ENCODE measurements at regions not wholly inside any gene's neighbourhood (a gene's known extent, or its start where the extent isn't known, plus 50 kb on each side); places are given as distances from the start of the nearest gene placed in this dataset.

DNA sequence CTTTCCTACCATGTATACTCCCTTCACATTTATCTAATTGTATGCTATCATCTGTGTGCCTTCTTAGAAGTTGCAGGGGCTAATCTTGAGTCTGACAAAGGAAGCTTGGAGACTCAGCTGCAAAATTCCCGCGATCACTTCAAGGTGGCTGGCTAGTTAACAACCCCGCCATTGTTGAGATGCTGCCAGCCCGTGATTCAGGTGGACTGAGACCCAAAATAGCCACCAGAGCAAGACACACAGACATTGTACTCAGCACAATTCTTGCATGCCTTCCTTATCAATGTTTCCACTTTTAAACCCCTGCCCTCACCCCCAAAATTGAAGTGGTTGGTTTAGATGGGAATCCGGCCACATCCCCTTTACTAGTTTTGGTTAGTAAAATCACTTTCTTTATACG lies 225.8 kb upstream of the ZNF717 start:
- no peak for FAIRE-seq

DNA sequence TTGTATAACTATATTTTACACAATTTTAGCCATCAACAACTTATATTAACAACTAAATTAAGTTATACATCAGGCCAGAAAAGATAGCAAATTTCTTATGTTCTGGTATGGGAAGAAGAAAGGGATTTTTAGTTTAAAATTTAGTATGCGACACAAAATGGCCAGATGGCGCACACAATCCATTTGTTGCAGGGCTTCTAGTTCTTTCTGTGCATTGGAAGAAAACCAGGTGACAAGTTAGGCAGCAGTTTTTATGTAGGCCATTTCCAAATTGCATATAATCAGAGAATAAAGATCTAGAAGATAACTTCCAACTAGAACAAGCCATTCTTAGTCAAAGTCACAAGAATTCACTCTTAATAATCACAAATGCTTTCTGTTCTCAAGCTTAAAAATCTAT lies 230.1 kb upstream of the ZNF717 start:
- FAIRE-seq = no peak

DNA sequence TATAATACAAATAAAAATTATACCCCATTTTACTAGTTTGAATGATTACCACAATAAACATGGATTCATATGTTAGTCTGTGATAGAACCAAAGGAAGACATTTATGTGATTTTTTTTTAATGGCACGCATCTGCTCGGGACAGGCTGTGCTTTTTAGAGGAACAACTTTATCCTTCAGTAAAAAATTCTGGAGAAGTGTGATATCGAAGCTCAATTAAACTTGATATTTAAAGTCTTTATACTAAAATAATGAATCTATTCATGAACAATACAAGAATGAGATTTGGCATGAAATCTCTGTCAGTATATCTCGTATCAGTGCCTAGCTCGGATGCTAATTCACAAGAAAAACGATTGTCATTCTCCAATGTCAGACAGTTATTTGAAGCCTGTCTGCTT lies 230.8 kb upstream of the ZNF717 start:
- no peak for FAIRE-seq

DNA sequence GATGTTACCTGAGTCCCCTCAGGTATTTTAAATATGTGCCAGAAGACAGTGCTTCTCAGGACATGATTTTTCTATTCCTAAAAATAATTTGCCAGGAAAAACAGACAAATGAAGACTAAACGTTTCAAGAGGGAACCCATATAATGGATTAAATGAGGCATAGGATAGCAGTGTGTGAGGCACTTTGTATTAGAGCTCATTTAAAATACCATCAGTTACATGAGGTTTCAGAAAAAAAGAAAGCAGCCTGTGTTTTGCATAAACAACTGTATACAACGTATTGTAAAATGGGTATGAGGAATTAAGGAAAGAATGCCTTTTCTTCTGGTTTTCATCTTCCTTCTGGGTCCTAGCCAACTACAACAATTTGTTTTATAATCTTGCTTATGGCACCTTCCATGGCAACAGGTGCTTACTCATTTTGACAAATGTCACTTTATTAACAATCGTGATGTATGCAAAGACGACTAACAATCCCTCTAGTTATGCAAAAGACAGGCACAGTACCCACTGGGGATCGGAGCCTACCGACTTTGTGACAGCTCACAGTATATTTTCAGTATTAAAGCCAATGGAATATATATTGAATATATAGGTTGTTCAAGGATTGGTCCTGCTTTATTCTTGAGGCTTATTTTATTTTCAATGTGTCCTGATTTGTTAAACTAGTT lies 231.6 kb upstream of the ZNF717 start:
- FAIRE-seq = no peak

DNA sequence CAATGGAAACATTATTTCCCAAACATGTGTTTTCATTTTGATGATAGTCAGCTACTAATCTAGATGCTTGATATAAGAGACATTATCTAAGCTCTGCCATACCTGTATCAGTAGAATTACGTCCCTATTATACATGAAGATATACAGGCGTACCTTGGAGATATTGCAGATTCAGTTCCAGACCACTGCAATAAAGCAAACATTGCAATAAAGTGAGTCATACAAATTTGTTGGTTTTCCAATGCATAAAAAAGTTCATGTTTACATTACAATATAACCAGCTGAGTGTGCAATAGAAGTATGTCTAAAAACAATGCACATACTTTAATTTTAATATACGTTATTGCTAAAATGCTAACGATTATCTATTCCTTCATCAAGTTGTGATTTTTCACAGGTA lies 236.0 kb upstream of the ZNF717 start:
- no peak for FAIRE-seq

- FAIRE-seq = no peak
These were observed 239.3 kb upstream of the ZNF717 start for GRCh38 chr3:76024640-76025039.

GRCh38 chr3:76025561-76025960 lies 240.2 kb upstream of the ZNF717 start:
- FAIRE-seq = no peak

GRCh38 chr3:76026379-76026778 lies 241.0 kb upstream of the ZNF717 start:
- FAIRE-seq = no peak

DNA sequence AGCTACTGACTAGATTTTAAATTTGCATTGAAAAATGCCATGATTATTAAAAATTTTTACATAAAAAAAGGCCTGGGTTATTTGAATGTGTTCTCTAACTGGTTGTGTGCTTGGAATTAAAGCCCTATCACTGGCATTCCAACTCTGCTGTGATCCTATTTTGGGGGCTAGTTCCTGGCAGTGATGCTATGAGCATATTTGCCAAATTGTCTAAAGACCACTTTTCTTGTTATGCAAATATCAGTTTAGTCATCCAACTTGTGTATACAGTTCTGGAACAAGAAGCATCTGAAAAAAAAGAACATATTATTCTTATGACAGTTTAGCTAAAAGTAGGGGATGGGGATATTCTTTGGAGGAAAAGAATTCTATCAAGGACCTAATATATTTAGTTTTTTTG lies 243.4 kb upstream of the ZNF717 start:
- no peak for FAIRE-seq

GRCh38 chr3:76034649-76035048 lies 249.3 kb upstream of the ZNF717 start:
- no peak for FAIRE-seq

GRCh38 chr3:76035117-76035516 lies 249.8 kb upstream of the ZNF717 start:
- no peak for FAIRE-seq

DNA sequence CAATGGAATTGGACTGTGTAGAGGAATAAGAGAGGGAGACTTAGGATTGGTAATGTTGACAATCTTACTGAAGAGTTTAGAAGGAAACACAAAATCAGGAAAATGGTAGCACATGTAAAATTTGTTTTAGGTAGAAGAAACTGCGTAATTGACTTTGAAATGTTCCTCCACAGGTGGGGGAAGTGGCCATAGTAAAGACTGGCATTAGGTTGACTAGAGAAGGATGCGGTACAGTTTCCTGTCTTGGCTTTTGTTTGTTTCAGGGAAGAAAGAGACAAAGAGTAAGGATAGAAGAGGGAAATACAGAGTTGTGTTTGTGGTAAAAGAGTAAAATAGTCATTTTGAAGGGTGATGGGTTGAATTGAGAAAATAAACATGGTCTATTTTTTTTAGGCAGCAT lies 253.6 kb upstream of the ZNF717 start:
- no peak for FAIRE-seq

DNA sequence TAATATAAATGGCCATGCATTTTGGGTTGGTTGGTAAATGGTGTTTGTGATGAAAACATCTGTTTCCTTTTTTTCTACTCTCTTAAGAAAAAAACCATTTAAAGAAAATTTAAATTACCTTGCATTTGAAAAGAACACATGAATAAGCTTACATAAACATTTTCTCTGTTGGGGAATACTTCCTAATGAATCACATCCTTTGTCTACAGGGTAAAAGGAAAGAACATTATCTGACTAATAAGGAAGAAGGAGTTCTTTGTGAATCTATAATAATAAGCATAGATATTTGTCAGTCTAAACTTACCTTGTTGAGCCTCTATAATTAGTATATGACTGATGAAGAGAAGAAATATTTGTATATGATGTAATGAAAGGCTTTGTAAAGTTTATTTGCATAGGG lies 254.1 kb upstream of the ZNF717 start:
- no peak for FAIRE-seq

GRCh38 chr3:76040946-76041345 lies 255.6 kb upstream of the ZNF717 start:
- FAIRE-seq = no peak

DNA sequence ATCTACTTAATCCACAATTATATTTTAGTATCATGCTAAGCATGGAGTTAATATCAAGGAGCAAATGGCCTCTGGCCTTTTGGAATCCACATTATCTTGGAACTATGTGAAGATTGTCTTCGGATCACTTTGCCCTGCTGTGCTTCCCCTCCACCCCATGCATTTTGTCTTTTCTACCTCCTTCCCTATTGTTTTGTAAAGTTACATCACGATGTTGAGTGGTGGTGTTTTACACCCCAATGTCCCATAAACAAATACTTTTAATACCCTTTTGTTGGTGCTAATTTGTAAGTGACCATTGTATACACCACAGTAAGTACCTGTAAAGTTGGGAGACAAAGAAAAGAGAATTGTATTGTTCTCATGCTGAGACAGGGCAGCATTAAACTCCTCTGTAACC lies 258.4 kb upstream of the ZNF717 start:
- FAIRE-seq = no peak

- no peak for FAIRE-seq
These were observed 259.6 kb upstream of the ZNF717 start for GRCh38 chr3:76044601-76045600.

GRCh38 chr3:76047368-76047767 lies 262.0 kb upstream of the ZNF717 start:
- no peak for FAIRE-seq

GRCh38 chr3:76049776-76050175 lies 264.4 kb upstream of the ZNF717 start:
- FAIRE-seq = no peak

DNA sequence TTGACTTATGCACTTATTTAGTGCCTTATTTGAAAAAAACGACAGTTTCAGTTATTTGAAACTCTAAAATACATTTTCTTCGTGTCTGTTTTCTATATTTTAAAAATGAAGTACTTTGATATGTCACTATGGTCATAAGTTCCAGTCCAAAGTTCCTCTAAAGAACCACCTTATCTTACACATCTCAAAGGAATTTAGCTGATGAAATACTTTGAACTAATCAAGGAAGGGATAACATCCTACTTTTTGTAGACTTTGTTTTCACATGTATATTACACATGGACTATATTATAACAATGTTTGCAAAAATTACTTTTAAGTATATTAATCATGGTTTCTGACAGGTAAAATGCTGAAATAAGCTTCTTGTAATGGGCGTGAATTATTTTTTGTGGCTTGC lies 265.8 kb upstream of the ZNF717 start:
- FAIRE-seq = no peak

GRCh38 chr3:76054404-76054803 lies 269.1 kb upstream of the ZNF717 start:
- no peak for FAIRE-seq

- FAIRE-seq = no peak
These were observed 276.3 kb upstream of the ZNF717 start for GRCh38 chr3:76061654-76062053.

DNA sequence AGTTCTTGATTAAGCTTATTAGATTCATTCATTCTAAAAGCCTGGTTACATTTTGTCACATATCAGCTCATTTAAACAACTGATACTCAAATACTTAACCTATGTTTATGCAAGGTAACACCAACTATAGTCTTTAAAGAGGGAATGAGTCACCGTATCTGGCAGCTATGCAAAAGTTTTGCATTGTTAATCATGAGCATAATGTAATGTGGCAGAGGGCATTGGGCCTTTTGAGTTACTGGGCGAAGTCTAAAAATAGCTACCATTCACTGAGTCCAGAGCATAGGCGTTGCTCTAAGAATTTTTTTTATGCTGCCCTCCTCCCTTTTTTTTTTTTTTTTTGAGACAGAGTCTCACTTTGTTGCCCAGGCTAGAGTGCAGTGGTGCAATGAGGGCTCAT lies 277.7 kb upstream of the ZNF717 start:
- no peak for FAIRE-seq

- no peak for FAIRE-seq
These were observed 278.5 kb upstream of the ZNF717 start for GRCh38 chr3:76063811-76064210.

GRCh38 chr3:76065964-76066363 lies 280.6 kb upstream of the ZNF717 start:
- FAIRE-seq = no peak
